GM23338 (cell line): ENCODE measurements at regions not wholly inside any gene's neighbourhood (a gene's known extent, or its start where the extent isn't known, plus 50 kb on each side); places are given as distances from the start of the nearest gene placed in this dataset.

ENCODE experiments used
- EZH2 ChIP-seq: fragments of 200-600 bp; sonication (generic); IDR thresholded peaks from one replicate; pipeline ENCODE4 v1.8.0; 2017; ENCODE audit warnings: antibody characterized with exemption, mild to moderate bottlenecking, low read depth; ENCODE audit not compliant: unreplicated experiment
- EZH2phosphoT487 ChIP-seq: fragments of 200-600 bp; sonication (generic); IDR thresholded peaks from one replicate; pipeline ENCODE4 v1.8.1; 2018; ENCODE audit warnings: antibody characterized with exemption; ENCODE audit not compliant: unreplicated experiment
- JUNB ChIP-seq: IDR thresholded peaks from one replicate; pipeline ENCODE4 v1.6.1; 2016; ENCODE audit warnings: antibody characterized with exemption; ENCODE audit not compliant: unreplicated experiment
- POLR2AphosphoS5 ChIP-seq: IDR thresholded peaks from 2 replicates; pipeline ENCODE4 v1.6.1; 2016; ENCODE audit warnings: antibody characterized with exemption, low read depth
- STAT1 ChIP-seq: IDR thresholded peaks from one replicate; pipeline ENCODE4 v1.6.1; 2016; ENCODE audit warnings: antibody characterized with exemption; ENCODE audit not compliant: unreplicated experiment
- TF ChIP-seq, protein P1 (sequence below), 2 experiments: fragments of 200-600 bp in 1 of 2; sonication (generic) in 1 of 2; conservative IDR thresholded peaks; 2 replicates each; pipeline versions ENCODE4 v1.5.1 to v1.6.1; 2016 to 2017; ENCODE audit warnings: antibody characterized with exemption in 2 of 2, low read depth in 2 of 2, mild to moderate bottlenecking in 2 of 2, moderate library complexity in 1 of 2
- TF ChIP-seq, protein P2 (sequence below): IDR thresholded peaks from one replicate; pipeline ENCODE4 v1.6.1; 2018; ENCODE audit warnings: antibody characterized with exemption; ENCODE audit not compliant: unreplicated experiment
- TF ChIP-seq, protein P3 (sequence below): IDR thresholded peaks from 2 replicates; pipeline ENCODE4 v1.6.1; 2016; ENCODE audit warnings: antibody characterized with exemption

DNA sequence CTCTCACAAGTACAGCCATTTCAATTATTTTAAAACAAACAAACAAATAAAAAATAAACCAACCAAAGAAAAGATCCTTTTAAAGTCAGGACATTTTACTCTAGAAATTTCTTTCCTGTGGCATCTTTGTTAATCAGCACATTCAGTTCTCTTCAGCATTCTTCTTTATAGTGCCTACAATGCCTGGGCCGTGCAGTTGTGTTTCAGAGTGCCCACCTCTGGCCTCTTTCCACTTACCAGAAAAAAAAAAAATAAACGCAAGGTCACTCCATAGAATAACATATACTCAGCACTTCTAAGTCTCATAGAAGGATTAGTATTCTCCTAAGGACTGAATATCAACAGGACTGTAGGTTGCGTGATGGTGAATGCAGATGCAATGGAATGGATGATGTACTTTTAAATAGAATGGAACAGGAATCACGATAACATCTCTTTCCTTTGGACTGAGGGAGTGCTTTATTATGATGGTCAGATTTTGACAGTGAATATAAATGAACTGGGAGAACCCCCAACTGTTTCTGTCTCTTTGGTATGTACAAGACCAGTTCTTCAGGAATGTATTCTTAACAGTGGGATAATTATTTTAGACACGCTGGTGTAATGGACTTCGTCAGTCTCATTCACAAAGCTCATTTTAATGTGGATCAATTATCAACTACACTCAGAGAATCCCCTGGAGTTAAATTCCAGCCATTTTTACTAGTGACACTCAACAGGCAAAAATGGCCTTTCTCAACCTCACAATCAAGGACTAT is 125.0 kb upstream of the NBEA start:
- TF ChIP-seq, protein P1, sequence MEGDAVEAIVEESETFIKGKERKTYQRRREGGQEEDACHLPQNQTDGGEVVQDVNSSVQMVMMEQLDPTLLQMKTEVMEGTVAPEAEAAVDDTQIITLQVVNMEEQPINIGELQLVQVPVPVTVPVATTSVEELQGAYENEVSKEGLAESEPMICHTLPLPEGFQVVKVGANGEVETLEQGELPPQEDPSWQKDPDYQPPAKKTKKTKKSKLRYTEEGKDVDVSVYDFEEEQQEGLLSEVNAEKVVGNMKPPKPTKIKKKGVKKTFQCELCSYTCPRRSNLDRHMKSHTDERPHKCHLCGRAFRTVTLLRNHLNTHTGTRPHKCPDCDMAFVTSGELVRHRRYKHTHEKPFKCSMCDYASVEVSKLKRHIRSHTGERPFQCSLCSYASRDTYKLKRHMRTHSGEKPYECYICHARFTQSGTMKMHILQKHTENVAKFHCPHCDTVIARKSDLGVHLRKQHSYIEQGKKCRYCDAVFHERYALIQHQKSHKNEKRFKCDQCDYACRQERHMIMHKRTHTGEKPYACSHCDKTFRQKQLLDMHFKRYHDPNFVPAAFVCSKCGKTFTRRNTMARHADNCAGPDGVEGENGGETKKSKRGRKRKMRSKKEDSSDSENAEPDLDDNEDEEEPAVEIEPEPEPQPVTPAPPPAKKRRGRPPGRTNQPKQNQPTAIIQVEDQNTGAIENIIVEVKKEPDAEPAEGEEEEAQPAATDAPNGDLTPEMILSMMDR (conservative IDR thresholded peaks at IDR 0.05; ENCODE audit: low read depth in 2 of 2): no peak
- TF ChIP-seq EZH2: no peak
- TF ChIP-seq POLR2AphosphoS5: no peak
- TF ChIP-seq, protein P2, sequence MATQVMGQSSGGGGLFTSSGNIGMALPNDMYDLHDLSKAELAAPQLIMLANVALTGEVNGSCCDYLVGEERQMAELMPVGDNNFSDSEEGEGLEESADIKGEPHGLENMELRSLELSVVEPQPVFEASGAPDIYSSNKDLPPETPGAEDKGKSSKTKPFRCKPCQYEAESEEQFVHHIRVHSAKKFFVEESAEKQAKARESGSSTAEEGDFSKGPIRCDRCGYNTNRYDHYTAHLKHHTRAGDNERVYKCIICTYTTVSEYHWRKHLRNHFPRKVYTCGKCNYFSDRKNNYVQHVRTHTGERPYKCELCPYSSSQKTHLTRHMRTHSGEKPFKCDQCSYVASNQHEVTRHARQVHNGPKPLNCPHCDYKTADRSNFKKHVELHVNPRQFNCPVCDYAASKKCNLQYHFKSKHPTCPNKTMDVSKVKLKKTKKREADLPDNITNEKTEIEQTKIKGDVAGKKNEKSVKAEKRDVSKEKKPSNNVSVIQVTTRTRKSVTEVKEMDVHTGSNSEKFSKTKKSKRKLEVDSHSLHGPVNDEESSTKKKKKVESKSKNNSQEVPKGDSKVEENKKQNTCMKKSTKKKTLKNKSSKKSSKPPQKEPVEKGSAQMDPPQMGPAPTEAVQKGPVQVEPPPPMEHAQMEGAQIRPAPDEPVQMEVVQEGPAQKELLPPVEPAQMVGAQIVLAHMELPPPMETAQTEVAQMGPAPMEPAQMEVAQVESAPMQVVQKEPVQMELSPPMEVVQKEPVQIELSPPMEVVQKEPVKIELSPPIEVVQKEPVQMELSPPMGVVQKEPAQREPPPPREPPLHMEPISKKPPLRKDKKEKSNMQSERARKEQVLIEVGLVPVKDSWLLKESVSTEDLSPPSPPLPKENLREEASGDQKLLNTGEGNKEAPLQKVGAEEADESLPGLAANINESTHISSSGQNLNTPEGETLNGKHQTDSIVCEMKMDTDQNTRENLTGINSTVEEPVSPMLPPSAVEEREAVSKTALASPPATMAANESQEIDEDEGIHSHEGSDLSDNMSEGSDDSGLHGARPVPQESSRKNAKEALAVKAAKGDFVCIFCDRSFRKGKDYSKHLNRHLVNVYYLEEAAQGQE: no peak
- TF ChIP-seq, protein P3, sequence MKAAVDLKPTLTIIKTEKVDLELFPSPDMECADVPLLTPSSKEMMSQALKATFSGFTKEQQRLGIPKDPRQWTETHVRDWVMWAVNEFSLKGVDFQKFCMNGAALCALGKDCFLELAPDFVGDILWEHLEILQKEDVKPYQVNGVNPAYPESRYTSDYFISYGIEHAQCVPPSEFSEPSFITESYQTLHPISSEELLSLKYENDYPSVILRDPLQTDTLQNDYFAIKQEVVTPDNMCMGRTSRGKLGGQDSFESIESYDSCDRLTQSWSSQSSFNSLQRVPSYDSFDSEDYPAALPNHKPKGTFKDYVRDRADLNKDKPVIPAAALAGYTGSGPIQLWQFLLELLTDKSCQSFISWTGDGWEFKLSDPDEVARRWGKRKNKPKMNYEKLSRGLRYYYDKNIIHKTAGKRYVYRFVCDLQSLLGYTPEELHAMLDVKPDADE: no peak
- TF ChIP-seq EZH2phosphoT487: no peak
- TF ChIP-seq JUNB: no peak
- TF ChIP-seq STAT1: no peak
